ENCODE measurements at regions not wholly inside any gene's neighbourhood (a gene's known extent, or its start where the extent isn't known, plus 50 kb on each side); places are given as distances from the start of the nearest gene placed in this dataset.

DNA sequence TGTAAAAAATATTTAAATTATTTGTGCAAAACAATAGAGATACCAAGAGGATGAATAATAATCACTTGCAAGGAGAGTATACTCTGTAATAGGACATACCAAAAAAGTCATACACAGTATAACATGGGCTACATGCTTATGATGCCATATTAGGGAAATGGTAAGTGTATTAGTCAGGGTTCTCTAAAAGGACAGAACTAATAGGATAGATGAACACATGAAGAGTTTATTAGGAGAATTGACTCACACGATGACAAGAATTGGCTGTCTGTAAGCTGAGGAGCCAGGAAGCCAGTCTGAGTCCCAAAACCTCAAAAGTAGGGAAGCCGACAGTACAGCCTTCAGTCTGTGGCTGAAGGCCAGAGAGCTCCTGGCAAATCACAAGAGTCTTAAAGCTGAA, 151.2 kb downstream of the DTHD1 start:
- Histone ChIP-seq H3K9me2 (replicated peaks; ENCODE audit: insufficient read depth) (no peaks in the 10 kb centered on the region), H3K79me2 (no peaks in the 10 kb centered on the region), H3K27me3 (no peaks in the 10 kb centered on the region), H2AFZ (no peak overlapping the region), H3K9me3 (ENCODE audit: low read depth) (no peaks in the 10 kb centered on the region), H3K4me2 (no peak overlapping the region), H3K27ac (no peak overlapping the region), H3K36me3 (replicated peaks; ENCODE audit: insufficient read depth, low read depth) (no peaks in the 10 kb centered on the region), H4K20me1 (ENCODE audit: insufficient read depth, poor library complexity, severe bottlenecking) (no peaks in the 10 kb centered on the region), H3K4me1 (ENCODE audit: insufficient read depth) (no peaks in the 10 kb centered on the region), H3K4me3 (no peak overlapping the region)
- TF ChIP-seq EZH2 (IDR thresholded peaks at IDR 0.05; ENCODE audit: borderline replicate concordance) (no peak), EZH2phosphoT487 (IDR thresholded peaks at IDR 0.05; ENCODE audit: low read depth, severe bottlenecking, unreplicated experiment) (no peak)
- TF ChIP-seq, protein P1, sequence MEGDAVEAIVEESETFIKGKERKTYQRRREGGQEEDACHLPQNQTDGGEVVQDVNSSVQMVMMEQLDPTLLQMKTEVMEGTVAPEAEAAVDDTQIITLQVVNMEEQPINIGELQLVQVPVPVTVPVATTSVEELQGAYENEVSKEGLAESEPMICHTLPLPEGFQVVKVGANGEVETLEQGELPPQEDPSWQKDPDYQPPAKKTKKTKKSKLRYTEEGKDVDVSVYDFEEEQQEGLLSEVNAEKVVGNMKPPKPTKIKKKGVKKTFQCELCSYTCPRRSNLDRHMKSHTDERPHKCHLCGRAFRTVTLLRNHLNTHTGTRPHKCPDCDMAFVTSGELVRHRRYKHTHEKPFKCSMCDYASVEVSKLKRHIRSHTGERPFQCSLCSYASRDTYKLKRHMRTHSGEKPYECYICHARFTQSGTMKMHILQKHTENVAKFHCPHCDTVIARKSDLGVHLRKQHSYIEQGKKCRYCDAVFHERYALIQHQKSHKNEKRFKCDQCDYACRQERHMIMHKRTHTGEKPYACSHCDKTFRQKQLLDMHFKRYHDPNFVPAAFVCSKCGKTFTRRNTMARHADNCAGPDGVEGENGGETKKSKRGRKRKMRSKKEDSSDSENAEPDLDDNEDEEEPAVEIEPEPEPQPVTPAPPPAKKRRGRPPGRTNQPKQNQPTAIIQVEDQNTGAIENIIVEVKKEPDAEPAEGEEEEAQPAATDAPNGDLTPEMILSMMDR (IDR thresholded peaks at IDR 0.05; ENCODE audit: poor library complexity), result no peak
- 94% methylated on average over 2 of the region's 2 CpGs for WGBS (ENCODE audit: low lambda C conversion rate, missing lambda C conversion rate)
- DNase-seq (ENCODE audit: low spot score), result no peak

DNA sequence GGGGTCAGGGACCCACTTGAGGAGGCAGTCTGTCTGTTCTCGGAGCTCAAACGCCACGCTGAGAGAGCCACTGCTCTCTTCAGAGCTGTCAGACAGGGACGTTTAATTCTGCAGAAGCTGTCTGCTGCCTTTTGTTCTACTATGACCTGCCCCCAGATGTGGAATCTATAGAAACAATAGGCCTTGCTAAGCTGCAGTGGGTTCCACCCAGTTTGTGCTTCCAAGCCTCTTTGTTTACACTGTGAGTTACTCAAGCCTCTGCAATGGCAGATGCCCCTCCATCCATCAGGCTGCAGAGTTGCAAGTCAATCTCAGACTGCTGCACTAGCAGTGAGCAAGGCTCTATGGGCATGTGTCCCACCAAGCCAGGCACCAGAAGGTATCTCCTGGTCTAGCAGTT, 158.1 kb downstream of the DTHD1 start:
- Histone ChIP-seq H3K9me2 (replicated peaks; ENCODE audit: insufficient read depth) (no peaks in the 10 kb centered on the region), H3K4me1 (ENCODE audit: insufficient read depth) (no peaks in the 10 kb centered on the region), H3K79me2 (no peaks in the 10 kb centered on the region), H3K27ac (no peak overlapping the region), H3K4me3 (no peak overlapping the region), H3K27me3 (no peaks in the 10 kb centered on the region), H4K20me1 (ENCODE audit: insufficient read depth, poor library complexity, severe bottlenecking) (no peaks in the 10 kb centered on the region), H3K9me3 (ENCODE audit: low read depth) (no peaks in the 10 kb centered on the region), H3K4me2 (no peak overlapping the region), H3K36me3 (replicated peaks; ENCODE audit: insufficient read depth, low read depth) (no peaks in the 10 kb centered on the region), H2AFZ (no peak overlapping the region)
- no peak for DNase-seq (ENCODE audit: low spot score)
- TF ChIP-seq, protein P1 (IDR thresholded peaks at IDR 0.05; ENCODE audit: poor library complexity), result no peak
- TF ChIP-seq EZH2phosphoT487 (IDR thresholded peaks at IDR 0.05; ENCODE audit: low read depth, severe bottlenecking, unreplicated experiment) (no peak), EZH2 (IDR thresholded peaks at IDR 0.05; ENCODE audit: borderline replicate concordance) (no peak)
- 54% methylated on average over 4 of the region's 4 CpGs for WGBS (ENCODE audit: low lambda C conversion rate, missing lambda C conversion rate)

DNA sequence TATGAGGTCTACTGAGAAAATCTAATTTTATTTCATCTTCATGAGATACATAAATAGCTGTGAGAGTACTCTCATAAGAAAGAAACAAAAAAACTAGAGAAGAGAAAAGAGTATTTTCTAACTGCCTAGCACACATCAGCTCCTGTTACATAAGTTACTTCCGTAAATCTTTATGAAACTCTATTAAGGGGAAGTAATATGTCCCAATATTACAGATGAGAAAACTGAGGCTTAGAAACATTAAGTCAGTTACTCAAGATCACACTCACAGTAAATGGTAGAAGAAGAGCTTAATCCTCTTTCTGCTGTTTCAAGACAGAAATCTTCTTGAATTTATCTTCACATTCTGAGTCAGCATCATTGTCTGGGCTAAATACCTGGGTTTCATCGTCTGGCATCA, 164.1 kb downstream of the DTHD1 start:
- Histone ChIP-seq H3K4me2 (no peak overlapping the region), H3K4me1 (ENCODE audit: insufficient read depth) (no peaks in the 10 kb centered on the region), H3K4me3 (no peak overlapping the region), H3K9me3 (ENCODE audit: low read depth) (no peaks in the 10 kb centered on the region), H2AFZ (no peak overlapping the region), H3K27ac (no peak overlapping the region), H3K79me2 (no peaks in the 10 kb centered on the region), H3K9me2 (replicated peaks; ENCODE audit: insufficient read depth) (no peaks in the 10 kb centered on the region), H3K36me3 (replicated peaks; ENCODE audit: insufficient read depth, low read depth) (no peaks in the 10 kb centered on the region), H3K27me3 (no peaks in the 10 kb centered on the region), H4K20me1 (ENCODE audit: insufficient read depth, poor library complexity, severe bottlenecking) (no peaks in the 10 kb centered on the region)
- no peak for TF ChIP-seq EZH2phosphoT487 (IDR thresholded peaks at IDR 0.05; ENCODE audit: low read depth, severe bottlenecking, unreplicated experiment)
- TF ChIP-seq, protein P1 (IDR thresholded peaks at IDR 0.05; ENCODE audit: poor library complexity), result no peak
- no peak for TF ChIP-seq EZH2 (IDR thresholded peaks at IDR 0.05; ENCODE audit: borderline replicate concordance)
- 66% methylated on average over 2 of the region's 2 CpGs for WGBS (ENCODE audit: low lambda C conversion rate, missing lambda C conversion rate)
- no peak for DNase-seq (ENCODE audit: low spot score)

DNA sequence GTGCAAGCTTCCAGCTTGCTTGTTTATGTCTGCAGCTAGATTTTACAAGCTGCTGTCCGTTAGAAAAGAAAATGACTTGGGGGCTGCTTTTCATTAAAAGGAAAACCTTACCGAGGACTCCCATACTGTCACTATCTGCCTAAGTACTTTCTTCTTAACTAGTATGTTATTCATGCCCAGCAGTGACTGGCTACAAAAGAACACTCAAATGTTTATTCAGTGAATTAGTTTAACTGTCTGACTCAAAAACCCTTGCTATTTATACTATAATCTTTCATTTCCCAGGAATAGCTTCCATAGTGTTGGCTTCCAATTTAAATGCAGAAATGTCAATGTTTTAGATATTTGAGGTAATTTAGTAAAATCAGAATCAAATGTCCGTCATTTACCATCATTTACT, 164.9 kb downstream of the DTHD1 start:
- H3K79me2 ChIP-seq, result no peaks in the 10 kb centered on the region
- no peak overlapping the region for H3K4me2 ChIP-seq
- H4K20me1 ChIP-seq (ENCODE audit: insufficient read depth, poor library complexity, severe bottlenecking), result no peaks in the 10 kb centered on the region
- H3K27me3 ChIP-seq, result no peaks in the 10 kb centered on the region
- no peaks in the 10 kb centered on the region for H3K36me3 ChIP-seq (replicated peaks; ENCODE audit: insufficient read depth, low read depth)
- DNase-seq (ENCODE audit: low spot score), result no peak
- no peaks in the 10 kb centered on the region for H3K9me2 ChIP-seq (replicated peaks; ENCODE audit: insufficient read depth)
- no peak overlapping the region for H2AFZ ChIP-seq
- no peaks in the 10 kb centered on the region for H3K9me3 ChIP-seq (ENCODE audit: low read depth)
- no peak overlapping the region for H3K27ac ChIP-seq
- no peak for TF ChIP-seq EZH2phosphoT487 (IDR thresholded peaks at IDR 0.05; ENCODE audit: low read depth, severe bottlenecking, unreplicated experiment)
- WGBS (ENCODE audit: low lambda C conversion rate, missing lambda C conversion rate), result 51% methylated on average over 3 of the region's 3 CpGs
- H3K4me1 ChIP-seq (ENCODE audit: insufficient read depth), result no peaks in the 10 kb centered on the region
- H3K4me3 ChIP-seq, result no peak overlapping the region

All from hepatocyte (in vitro differentiated cells).